Caco-2 (cell line): ENCODE measurements at regions not wholly inside any gene's neighbourhood (a gene's known extent, or its start where the extent isn't known, plus 50 kb on each side); places are given as distances from the start of the nearest gene placed in this dataset.
"Not testable (repeated sequence)": the region's sequence is repeated elsewhere in the genome, so short reads cannot be mapped to it uniquely, and the experiment has no call there.

ENCODE experiments used
- BruUV-seq: library from RNA; stranded (reverse); fragments of 400-500 nt; replicated peaks from 2 replicates; lab custom pipeline; 2021; lab: Mats Ljungman, UMichigan
- CTCF ChIA-PET: fragments of 300-600 bp; sonication (Branson Sonifier 250); formaldehyde crosslinking; loops from one replicate; lab custom pipeline; 2022; ENCODE audit warnings: antibody characterized with exemption; lab: Charles Lee
- POLR2A ChIA-PET: fragments of 300-600 bp; sonication (Branson Sonifier 250); formaldehyde crosslinking; loops from one replicate; lab custom pipeline; 2022; ENCODE audit warnings: antibody characterized with exemption; lab: Charles Lee
- DNase-seq, 2 experiments: peaks; one replicate each; pipeline versions ENCODE4 v3.0.0 to v3.0.0-alpha.2; 2020 to 2022
- H3K27me3 ChIP-seq: replicated peaks from 2 replicates; pipeline ENCODE4 v1.6.0; 2011; ENCODE audit warnings: low read length; ENCODE audit not compliant: control insufficient read depth, insufficient read depth
- H3K36me3 ChIP-seq: 2 replicates; pipeline ENCODE4 v1.5.1; 2011; ENCODE audit warnings: low read length; ENCODE audit not compliant: control insufficient read depth, insufficient read depth
- H3K4me1 ChIP-seq: fragments of 250-450 bp; sonication (Bioruptor Pico); 2 replicates; pipeline ENCODE4 v1.5.1; 2020; ENCODE audit warnings: mild to moderate bottlenecking
- H3K4me3 ChIP-seq: 2 replicates; pipeline ENCODE4 v1.5.1; 2011; ENCODE audit warnings: low read depth, mild to moderate bottlenecking, control low read depth, low read length
- H3K9me3 ChIP-seq: fragments of 250-450 bp; sonication (Bioruptor Pico); 2 replicates; pipeline ENCODE4 v1.5.1; 2020; ENCODE audit warnings: mild to moderate bottlenecking, moderate library complexity
- H3K27ac Mint-ChIP-seq: one replicate; pipeline ENCODE4 v1.8.0; 2022; ENCODE audit warnings: mixed read lengths; ENCODE audit not compliant: unreplicated experiment
- H3K27me3 Mint-ChIP-seq: one replicate; pipeline ENCODE4 v1.8.0; 2022; ENCODE audit warnings: mixed read lengths; ENCODE audit not compliant: insufficient read depth, unreplicated experiment
- H3K36me3 Mint-ChIP-seq: one replicate; pipeline ENCODE4 v1.8.0; 2022; ENCODE audit warnings: mild to moderate bottlenecking, mixed read lengths; ENCODE audit not compliant: insufficient read depth, unreplicated experiment
- H3K4me1 Mint-ChIP-seq: one replicate; pipeline ENCODE4 v1.8.0; 2022; ENCODE audit warnings: low read depth, mixed read lengths; ENCODE audit not compliant: unreplicated experiment
- H3K4me3 Mint-ChIP-seq: one replicate; pipeline ENCODE4 v1.8.0; 2022; ENCODE audit warnings: mild to moderate bottlenecking, moderate library complexity, mixed read lengths; ENCODE audit not compliant: unreplicated experiment
- H3K9me3 Mint-ChIP-seq: one replicate; pipeline ENCODE4 v1.8.0; 2022; ENCODE audit warnings: mixed read lengths; ENCODE audit not compliant: unreplicated experiment
- intact Hi-C: fragments of 100-400 bp; cut with micrococcal nuclease; formaldehyde crosslinking; loops from one replicate; pipeline ENCODE4 v1.10.0; 2022; ENCODE audit not compliant: unreplicated experiment
- TF ChIP-seq, protein P1 (sequence below), 2 experiments: fragments of 200-600 bp in 1 of 2; IDR thresholded peaks; 1 replicate in 1 of 2; 2 replicates in 1 of 2; pipeline versions ENCODE4 v1.5.1 to v1.8.0; 2011 to 2022; ENCODE audit warnings: antibody characterized with exemption in 1 of 2, control low read depth in 1 of 2, inconsistent platforms in 1 of 2, low read depth in 1 of 2, low read length in 1 of 2, mild to moderate bottlenecking in 1 of 2, moderate library complexity in 1 of 2; ENCODE audit not compliant: insufficient read depth in 1 of 2, severe bottlenecking in 1 of 2, unreplicated experiment in 1 of 2

DNA sequence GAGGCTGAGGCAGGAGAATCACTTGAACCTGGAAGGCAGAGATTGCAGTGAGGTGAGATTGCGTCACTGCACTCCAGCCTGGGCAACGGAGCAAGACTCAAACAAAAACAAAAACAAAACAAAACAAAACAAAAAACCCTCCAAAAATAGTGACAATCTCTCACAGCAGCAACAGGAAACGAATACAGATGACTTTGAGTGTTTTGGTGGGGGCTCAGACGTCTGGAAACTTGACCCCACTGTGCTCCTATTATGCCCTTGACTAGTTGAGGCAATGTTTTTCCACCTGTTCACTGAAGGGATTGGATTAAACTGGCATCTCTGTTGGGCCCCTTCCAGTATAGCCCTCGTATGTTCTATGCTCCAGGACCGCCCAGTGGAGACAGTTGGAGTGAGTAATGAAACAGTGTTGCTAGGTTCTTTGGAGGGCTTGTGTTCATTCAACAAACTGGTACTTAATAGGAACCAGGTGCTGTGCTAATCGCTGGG, 167.0 kb downstream of the UTP18 start:
- Mint-ChIP-seq H3K36me3 (no peaks in the 10 kb centered on the region), H3K27me3 (no peaks in the 10 kb centered on the region), H3K4me3 (no peak overlapping the region), H3K4me1 (no peaks in the 10 kb centered on the region), H3K9me3 (no peaks in the 10 kb centered on the region), H3K27ac (no peak overlapping the region)
- Histone ChIP-seq H3K4me1 (no peaks in the 10 kb centered on the region), H3K36me3 (no peaks in the 10 kb centered on the region), H3K27me3 (no peaks in the 10 kb centered on the region; the same call in 1 of the 2 replicates), H3K9me3 (no peaks in the 10 kb centered on the region), H3K4me3 (no peak overlapping the region)
- TF ChIP-seq, protein P1, sequence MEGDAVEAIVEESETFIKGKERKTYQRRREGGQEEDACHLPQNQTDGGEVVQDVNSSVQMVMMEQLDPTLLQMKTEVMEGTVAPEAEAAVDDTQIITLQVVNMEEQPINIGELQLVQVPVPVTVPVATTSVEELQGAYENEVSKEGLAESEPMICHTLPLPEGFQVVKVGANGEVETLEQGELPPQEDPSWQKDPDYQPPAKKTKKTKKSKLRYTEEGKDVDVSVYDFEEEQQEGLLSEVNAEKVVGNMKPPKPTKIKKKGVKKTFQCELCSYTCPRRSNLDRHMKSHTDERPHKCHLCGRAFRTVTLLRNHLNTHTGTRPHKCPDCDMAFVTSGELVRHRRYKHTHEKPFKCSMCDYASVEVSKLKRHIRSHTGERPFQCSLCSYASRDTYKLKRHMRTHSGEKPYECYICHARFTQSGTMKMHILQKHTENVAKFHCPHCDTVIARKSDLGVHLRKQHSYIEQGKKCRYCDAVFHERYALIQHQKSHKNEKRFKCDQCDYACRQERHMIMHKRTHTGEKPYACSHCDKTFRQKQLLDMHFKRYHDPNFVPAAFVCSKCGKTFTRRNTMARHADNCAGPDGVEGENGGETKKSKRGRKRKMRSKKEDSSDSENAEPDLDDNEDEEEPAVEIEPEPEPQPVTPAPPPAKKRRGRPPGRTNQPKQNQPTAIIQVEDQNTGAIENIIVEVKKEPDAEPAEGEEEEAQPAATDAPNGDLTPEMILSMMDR (IDR thresholded peaks at IDR 0.05; ENCODE audit: insufficient read depth in 1 of 2, low read depth in 1 of 2, low read length in 1 of 2, severe bottlenecking in 1 of 2, unreplicated experiment in 1 of 2): no peak
- CTCF ChIA-PET: no interaction called here
- DNase-seq: no peak
- no TSS peak for BruUV-seq
- intact Hi-C loops: no loop called here
- POLR2A ChIA-PET: no interaction called here

DNA sequence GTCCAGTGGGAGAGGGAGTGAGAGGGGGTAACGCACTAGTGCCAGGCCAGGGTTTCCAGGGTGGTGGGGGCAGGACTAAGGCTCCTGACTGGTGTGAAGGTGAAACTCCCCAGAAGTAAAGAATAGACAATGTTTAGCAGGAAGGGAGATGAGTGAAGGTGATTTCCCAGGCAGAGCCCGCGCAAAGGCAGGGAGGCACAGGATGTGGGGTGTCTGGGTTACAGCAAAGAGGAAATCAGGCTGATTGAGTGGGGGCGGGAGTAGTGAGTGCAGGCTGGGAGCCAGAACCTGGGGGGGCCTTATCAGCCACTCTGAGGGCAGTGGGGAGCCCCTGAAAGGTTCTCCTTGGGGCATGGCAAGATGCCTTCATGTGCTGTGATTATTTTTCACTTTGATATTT, 167.5 kb downstream of the UTP18 start:
- no TSS peak for BruUV-seq
- H3K4me3 ChIP-seq: no peak overlapping the region
- Mint-ChIP-seq H3K4me1 (no peaks in the 10 kb centered on the region), H3K27me3 (no peaks in the 10 kb centered on the region), H3K4me3 (no peak overlapping the region), H3K27ac (no peak overlapping the region), H3K36me3 (no peaks in the 10 kb centered on the region), H3K9me3 (no peaks in the 10 kb centered on the region)
- CTCF ChIA-PET: no interaction called here
- POLR2A ChIA-PET: no interaction called here
- TF ChIP-seq, protein P1 (IDR thresholded peaks at IDR 0.05; ENCODE audit: insufficient read depth in 1 of 2, low read depth in 1 of 2, low read length in 1 of 2, severe bottlenecking in 1 of 2, unreplicated experiment in 1 of 2): no peak
- no peaks in the 10 kb centered on the region for H3K27me3 ChIP-seq
- no peak for DNase-seq
- intact Hi-C loops: no loop called here
- H3K36me3 ChIP-seq: no peaks in the 10 kb centered on the region
- H3K4me1 ChIP-seq: no peaks in the 10 kb centered on the region
- H3K9me3 ChIP-seq: no peaks in the 10 kb centered on the region

DNA sequence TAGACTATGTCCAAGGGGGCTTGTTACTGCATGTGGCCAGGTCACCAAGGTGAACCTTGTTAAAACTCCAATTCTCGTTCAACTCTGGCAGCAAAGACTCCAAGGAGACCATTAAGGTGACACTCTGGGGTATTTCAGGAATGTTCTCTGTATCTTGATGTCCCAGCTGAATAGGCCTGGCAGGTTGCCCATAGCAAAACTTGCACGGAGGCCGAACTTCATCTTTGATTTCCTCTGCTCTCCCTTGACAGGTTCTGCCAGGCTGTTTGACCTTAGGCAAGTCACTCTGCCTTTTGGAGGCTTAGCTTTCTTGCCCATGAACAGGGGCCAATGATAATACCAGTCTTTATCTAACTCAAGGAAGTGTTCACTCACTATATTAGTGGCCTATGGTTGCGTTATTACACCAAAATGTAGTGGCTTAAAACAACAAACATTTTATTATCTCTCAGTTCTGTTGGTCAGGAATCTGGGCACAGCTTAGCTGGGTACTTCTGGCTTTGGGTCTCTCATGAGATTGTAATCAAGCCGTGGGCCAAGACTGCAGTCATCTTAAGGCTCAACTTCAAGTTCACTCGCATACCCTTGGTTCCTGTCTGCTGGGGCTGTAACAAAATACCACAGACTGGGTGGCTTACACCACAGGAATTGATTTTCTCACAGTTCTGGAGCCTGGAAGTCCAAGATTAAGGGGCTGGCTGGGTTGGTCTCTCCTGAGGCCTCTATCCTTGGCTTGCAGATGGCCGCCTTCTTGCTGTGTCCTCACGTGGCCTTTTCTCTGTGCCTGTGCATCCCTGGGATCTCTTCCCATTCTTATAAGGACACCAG, 168.5 kb downstream of the UTP18 start:
- no TSS peak for BruUV-seq
- intact Hi-C loops: no loop called here
- CTCF ChIA-PET: no interaction called here
- Mint-ChIP-seq H3K27ac (no peak overlapping the region), H3K36me3 (no peaks in the 10 kb centered on the region), H3K4me1 (no peaks in the 10 kb centered on the region), H3K9me3 (peaks cover 3% of the 10 kb centered on the region), H3K27me3 (peaks cover 6% of the 10 kb centered on the region), H3K4me3 (no peak overlapping the region)
- TF ChIP-seq, protein P1 (IDR thresholded peaks at IDR 0.05; ENCODE audit: insufficient read depth in 1 of 2, low read depth in 1 of 2, low read length in 1 of 2, severe bottlenecking in 1 of 2, unreplicated experiment in 1 of 2): no peak
- H3K27me3 ChIP-seq: no peaks in the 10 kb centered on the region
- DNase-seq: no peak
- no peaks in the 10 kb centered on the region for H3K4me1 ChIP-seq
- H3K9me3 ChIP-seq: no peaks in the 10 kb centered on the region
- no peaks in the 10 kb centered on the region for H3K36me3 ChIP-seq
- no peak overlapping the region for H3K4me3 ChIP-seq
- POLR2A ChIA-PET: no interaction called here

DNA sequence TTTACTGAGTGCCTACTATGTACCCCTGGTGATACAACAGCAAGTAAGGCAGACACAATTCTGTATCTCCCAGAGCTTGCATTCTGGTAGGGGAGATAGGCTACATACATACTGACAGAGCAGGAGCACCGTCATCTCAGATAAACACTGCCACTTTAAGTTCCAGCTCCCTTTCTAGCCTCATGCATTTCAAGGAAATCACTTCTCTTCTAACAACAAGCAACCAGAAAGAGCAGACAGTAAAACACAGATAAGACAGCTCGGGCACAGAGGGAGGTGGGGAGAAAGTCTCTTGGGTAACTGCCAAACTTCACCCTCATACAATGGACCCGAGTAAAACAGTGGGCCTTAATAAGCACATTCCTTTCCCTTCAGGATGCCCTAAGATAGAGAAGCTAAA, 169.6 kb downstream of the UTP18 start:
- peaks cover 13% of the 10 kb centered on the region for H3K9me3 Mint-ChIP-seq
- H3K4me3 ChIP-seq, H3K36me3 ChIP-seq, POLR2A ChIA-PET, DNase-seq, H3K9me3 ChIP-seq, CTCF ChIA-PET, H3K27me3 ChIP-seq, H3K27me3 Mint-ChIP-seq, H3K4me1 Mint-ChIP-seq, H3K36me3 Mint-ChIP-seq, intact Hi-C loops, H3K27ac Mint-ChIP-seq, H3K4me1 ChIP-seq, H3K4me3 Mint-ChIP-seq, BruUV-seq: not testable (repeated sequence)
